Esophagus squamous epithelium (tissue), 5 donors: ENCODE measurements at regions not wholly inside any gene's neighbourhood (a gene's known extent, or its start where the extent isn't known, plus 50 kb on each side); places are given as distances from the start of the nearest gene placed in this dataset.
"Not testable (repeated sequence)": the region's sequence is repeated elsewhere in the genome, so short reads cannot be mapped to it uniquely, and the experiment has no call there.

Experiments used
- DNase-seq: peaks from one replicate; lab custom pipeline; 2025; lab: John Stamatoyannopoulos, UW
- H3K27ac ChIP-seq, 4 donors: fragments of 200-600 bp; sonication (generic); one replicate each; pipeline ENCODE4 v1.5.1; 2016 to 2019; ENCODE audit warnings: mild to moderate bottlenecking in 1 of 4
- H3K27me3 ChIP-seq, 4 donors: fragments of 200-600 bp; sonication (generic); 1 replicate in 3 of 4; 2 replicates in 1 of 4; pipeline versions ENCODE4 v1.5.1 to v1.6.0; 2017 to 2021; ENCODE audit warnings: antibody characterized with exemption in 1 of 4
- H3K36me3 ChIP-seq, 3 donors: fragments of 200-600 bp; sonication (generic); one replicate each; pipeline ENCODE4 v1.5.1; 2016 to 2019
- H3K4me1 ChIP-seq, 3 donors: fragments of 200-600 bp; sonication (generic); one replicate each; pipeline ENCODE4 v1.5.1; 2017 to 2019
- H3K4me3 ChIP-seq, 4 donors: fragments of 200-600 bp; sonication (generic); 1 replicate in 3 of 4; 2 replicates in 1 of 4; pipeline ENCODE4 v1.5.1; 2016 to 2019; ENCODE audit warnings: mild to moderate bottlenecking in 2 of 4, moderate library complexity in 1 of 4
- H3K9me3 ChIP-seq, 3 donors: fragments of 200-600 bp; sonication (generic); one replicate each; pipeline ENCODE4 v1.5.1; 2016 to 2019
- CTCF ChIP-seq, 6 experiments: fragments of 450-650 bp in 4 of 6; fragments of 200-600 bp in 2 of 6; sonication (generic) in 2 of 6; IDR thresholded peaks; one replicate each; pipeline ENCODE4 v1.5.1; 2016 to 2019; ENCODE audit warnings: antibody characterized with exemption in 6 of 6, mild to moderate bottlenecking in 4 of 6, moderate library complexity in 4 of 6
- POLR2A ChIP-seq, 4 donors: fragments of 450-650 bp; IDR thresholded peaks; one replicate each; pipeline ENCODE4 v1.6.1; 2017; ENCODE audit warnings: antibody characterized with exemption in 4 of 4, mild to moderate bottlenecking in 4 of 4, moderate library complexity in 3 of 4
- WGBS, 2 donors: methylation state at CpG; one replicate each; pipeline ENCODE4 v1.1.5; 2018; 5-methylcytosine and 5-hydroxymethylcytosine counted together
- intact Hi-C: fragments of 100-400 bp; cut with DNase I; formaldehyde crosslinking; loops from one replicate; pipeline ENCODE4 v1.15.0; 2022
- donor health status: DM: yes; HTN: yes; CAD: no.

GRCh38 chr5:163947848-163948666, 442.6 kb downstream of the MAT2B start:
- Histone ChIP-seq H3K36me3 (no peaks in the 10 kb centered on the region), H3K9me3 (no peaks in the 10 kb centered on the region), H3K4me1 (no peaks in the 10 kb centered on the region), H3K27ac (no peak overlapping the region), H3K27me3 (no peaks in the 10 kb centered on the region), H3K4me3 (no peak overlapping the region)
- intact Hi-C loops, result no loop called here
- 59 to 71% methylated on average over 8 of the region's 12 CpGs for WGBS, 2 donors
- DNase-seq, result no peak
- TF ChIP-seq CTCF (IDR thresholded peaks at IDR 0.05), result no peak
- TF ChIP-seq POLR2A (IDR thresholded peaks at IDR 0.05), result no peak

GRCh38 chr5:163950248-163950647, 444.8 kb downstream of the MAT2B start:
- 89 to 95% methylated on average over 2 to 3 of the region's 3 CpGs for WGBS, 2 donors
- Histone ChIP-seq H3K27me3 (no peaks in the 10 kb centered on the region), H3K9me3 (no peaks in the 10 kb centered on the region), H3K27ac (no peak overlapping the region), H3K4me3 (no peak overlapping the region), H3K36me3 (no peaks in the 10 kb centered on the region), H3K4me1 (no peaks in the 10 kb centered on the region)
- TF ChIP-seq CTCF (IDR thresholded peaks at IDR 0.05) (no peak), POLR2A (IDR thresholded peaks at IDR 0.05) (no peak)
- intact Hi-C loops, result no loop called here
- no peak for DNase-seq

- Histone ChIP-seq H3K4me1 (no peaks in the 10 kb centered on the region), H3K27ac (no peak overlapping the region), H3K27me3 (no peaks in the 10 kb centered on the region), H3K36me3 (no peaks in the 10 kb centered on the region), H3K4me3 (no peak overlapping the region), H3K9me3 (no peaks in the 10 kb centered on the region)
- 54 to 63% methylated on average over 4 of the region's 4 CpGs for WGBS, 2 donors
- no peak for DNase-seq
- intact Hi-C loops, result no loop called here
- TF ChIP-seq CTCF (IDR thresholded peaks at IDR 0.05), result no peak
- no peak for TF ChIP-seq POLR2A (IDR thresholded peaks at IDR 0.05)
Measured at GRCh38 chr5:163951069-163951468, 445.6 kb downstream of the MAT2B start.

- H3K27ac ChIP-seq, result no peak overlapping the region
- no peaks in the 10 kb centered on the region for H3K36me3 ChIP-seq
- H3K9me3 ChIP-seq, result no peaks in the 10 kb centered on the region
- no peaks in the 10 kb centered on the region for H3K4me1 ChIP-seq
- intact Hi-C loops, result no loop called here
- no peaks in the 10 kb centered on the region for H3K27me3 ChIP-seq
- TF ChIP-seq POLR2A (IDR thresholded peaks at IDR 0.05) (no peak), CTCF (IDR thresholded peaks at IDR 0.05) (no peak)
- WGBS, 2 donors, result 70 to 72% methylated on average over 8 of the region's 8 CpGs
- DNase-seq, result no peak
- H3K4me3 ChIP-seq, result no peak overlapping the region
Measured at GRCh38 chr5:163953901-163954300, 448.5 kb downstream of the MAT2B start.

GRCh38 chr5:163961230-163961629, 455.8 kb downstream of the MAT2B start:
- H3K4me1 ChIP-seq, H3K9me3 ChIP-seq, intact Hi-C loops, H3K4me3 ChIP-seq, H3K27me3 ChIP-seq, H3K36me3 ChIP-seq, DNase-seq, H3K27ac ChIP-seq: not testable (repeated sequence)
- 70 to 75% methylated on average over 5 of the region's 5 CpGs for WGBS, 2 donors
